ENCODE measurements at regions not wholly inside any gene's neighbourhood (a gene's known extent, or its start where the extent isn't known, plus 50 kb on each side); places are given as distances from the start of the nearest gene placed in this dataset.
A peak's percentile ranks its signal among the peaks of the same experiment; 100 is the strongest.

DNA sequence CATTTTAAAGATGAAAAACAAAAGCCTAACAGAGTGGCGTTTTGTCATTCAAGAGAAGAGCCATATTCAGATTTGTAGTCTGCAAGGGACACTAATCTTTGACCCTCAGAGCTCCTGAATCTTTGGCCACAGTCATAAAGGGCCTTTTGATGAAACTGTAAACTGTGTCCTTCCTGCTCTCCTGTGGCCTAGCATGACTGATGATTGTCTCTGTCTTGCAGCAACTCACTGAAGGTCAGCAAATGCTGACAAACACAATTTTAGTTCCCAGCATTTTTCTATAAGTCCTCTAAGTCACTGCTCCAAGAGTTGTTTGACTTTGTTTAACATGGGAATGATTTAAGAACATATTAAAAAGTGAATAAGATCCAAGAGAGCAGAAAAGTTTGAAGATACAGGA lies 55.3 kb upstream of the PRELP start:
- no peak overlapping the region for H3K4me3 Mint-ChIP-seq
- peak overlapping the region in 1 of 6 donors; percentile 4 for H3K27ac Mint-ChIP-seq
- H3K36me3 Mint-ChIP-seq = no peaks in the 10 kb centered on the region
- peaks cover 0 to 8% (median 0%) of the 10 kb centered on the region in 3 donors for H3K27me3 Mint-ChIP-seq (ENCODE audit: low read depth in 3 of 3)
- H3K9me3 Mint-ChIP-seq = peaks cover 0 to 2% (median 0%) of the 10 kb centered on the region in 6 donors
- no peak for DNase-seq
- H3K4me1 Mint-ChIP-seq = no peaks in the 10 kb centered on the region

DNA sequence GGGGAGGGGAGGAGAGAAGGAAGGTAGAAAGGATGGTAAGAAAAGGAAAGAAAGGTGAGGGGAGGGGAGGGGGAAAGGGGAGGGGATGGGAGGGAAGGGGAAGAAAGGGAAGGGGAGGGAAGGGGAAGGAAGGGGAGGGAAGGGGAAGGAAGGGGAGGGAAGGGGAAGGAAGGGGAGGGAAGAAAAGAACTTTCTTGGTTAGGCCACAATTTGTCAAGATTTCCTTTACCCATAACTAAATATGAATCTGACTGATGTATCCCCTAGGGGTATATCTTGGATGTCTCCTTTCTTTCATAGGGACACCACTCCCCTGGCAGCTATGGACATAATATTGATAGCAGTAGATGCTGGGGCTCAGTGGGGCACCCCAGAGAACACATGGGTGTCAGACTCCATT lies 54.4 kb upstream of the PRELP start:
- H3K27ac Mint-ChIP-seq = no peak overlapping the region

DNA sequence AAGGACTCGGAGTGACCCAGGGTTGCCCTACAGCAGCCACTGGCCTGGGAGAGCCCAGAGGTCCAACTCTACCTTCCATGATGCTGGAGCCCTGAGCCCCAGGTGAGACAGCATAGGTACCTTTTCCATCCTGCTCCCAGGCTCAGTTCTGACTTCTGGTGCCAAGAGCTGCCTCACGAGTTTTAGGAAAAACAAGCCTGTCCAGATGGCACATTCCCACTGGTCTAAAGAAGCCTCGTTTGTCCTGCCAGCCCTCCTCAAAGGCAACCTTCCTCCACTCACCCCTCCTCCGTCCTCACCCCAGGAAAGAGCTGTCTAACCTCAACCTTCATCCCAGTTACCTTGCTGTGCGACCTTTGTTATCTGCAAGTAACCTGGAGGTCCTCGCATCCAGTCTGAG lies 53.5 kb upstream of the PRELP start:
- H3K9me3 Mint-ChIP-seq = peaks cover 0 to 2% (median 0%) of the 10 kb centered on the region in 6 donors
- no peaks in the 10 kb centered on the region for H3K4me1 Mint-ChIP-seq
- H3K36me3 Mint-ChIP-seq = no peaks in the 10 kb centered on the region
- no peak overlapping the region for H3K27ac Mint-ChIP-seq
- no peak for DNase-seq
- peaks cover 0 to 8% (median 5%) of the 10 kb centered on the region in 3 donors for H3K27me3 Mint-ChIP-seq (ENCODE audit: low read depth in 3 of 3)
- no peak overlapping the region for H3K4me3 Mint-ChIP-seq

More for the DNA sequence above, 54.4 kb upstream of the PRELP start:
- Mint-ChIP-seq H3K36me3 (no peaks in the 10 kb centered on the region), H3K9me3 (peaks cover 0 to 2% (median 0%) of the 10 kb centered on the region in 6 donors), H3K27me3 (ENCODE audit: low read depth in 3 of 3) (peaks cover 0 to 8% (median 4%) of the 10 kb centered on the region in 3 donors), H3K4me3 (no peak overlapping the region), H3K4me1 (no peaks in the 10 kb centered on the region)
- no peak for DNase-seq

DNA sequence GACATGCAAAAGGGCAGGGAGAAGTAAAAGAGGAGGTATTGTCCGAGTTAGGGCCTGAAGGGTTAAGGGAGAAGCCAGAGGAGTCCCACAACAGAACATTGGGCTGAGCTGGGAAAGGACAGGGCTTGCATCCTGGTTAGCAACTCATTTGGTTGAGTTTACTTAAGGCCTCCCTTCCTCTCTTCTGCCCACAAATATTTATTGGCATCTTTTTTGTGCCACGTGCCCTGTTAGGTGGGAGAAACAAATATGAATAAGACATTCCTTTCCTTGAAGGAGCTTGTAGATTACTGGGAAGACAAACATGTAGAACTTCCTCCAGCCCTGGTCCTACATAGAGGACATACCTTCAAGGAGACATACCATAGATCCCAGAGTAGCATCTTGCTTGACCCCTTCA lies 53.0 kb upstream of the PRELP start:
- H3K36me3 Mint-ChIP-seq = no peaks in the 10 kb centered on the region
- no peaks in the 10 kb centered on the region for H3K4me1 Mint-ChIP-seq
- H3K27me3 Mint-ChIP-seq (ENCODE audit: low read depth in 3 of 3) = peaks cover 0 to 8% (median 6%) of the 10 kb centered on the region in 3 donors
- no peak overlapping the region for H3K27ac Mint-ChIP-seq
- no peak for DNase-seq
- H3K9me3 Mint-ChIP-seq = peaks cover 0 to 2% (median 0%) of the 10 kb centered on the region in 6 donors
- H3K4me3 Mint-ChIP-seq = no peak overlapping the region

DNA sequence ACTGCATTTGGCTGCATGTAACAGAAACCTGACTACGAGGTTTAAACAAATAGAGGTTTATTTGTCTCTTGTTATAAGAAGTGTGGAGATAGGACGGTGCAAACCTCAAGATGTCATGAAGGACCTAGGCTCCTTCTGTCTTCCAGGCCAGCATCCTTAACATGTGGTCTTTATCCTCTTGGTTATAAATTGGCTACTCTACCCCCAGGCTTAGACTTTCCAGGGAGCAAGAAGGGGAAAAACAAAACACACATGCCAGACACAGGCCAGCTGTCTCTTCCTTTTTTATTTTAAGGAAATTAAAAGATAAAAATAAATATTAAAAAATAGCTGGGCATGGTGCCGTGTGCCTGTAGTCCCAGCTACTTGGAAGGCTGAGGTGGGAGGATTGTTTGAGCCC lies 51.3 kb upstream of the PRELP start:
- H3K36me3 Mint-ChIP-seq = no peaks in the 10 kb centered on the region
- no peak overlapping the region for H3K27ac Mint-ChIP-seq
- no peak for DNase-seq
- H3K9me3 Mint-ChIP-seq = peaks cover 0 to 2% (median 0%) of the 10 kb centered on the region in 6 donors
- H3K4me3 Mint-ChIP-seq = no peak overlapping the region
- H3K27me3 Mint-ChIP-seq (ENCODE audit: low read depth in 3 of 3) = peaks cover 4 to 8% (median 7%) of the 10 kb centered on the region in 3 donors
- no peaks in the 10 kb centered on the region for H3K4me1 Mint-ChIP-seq

DNA sequence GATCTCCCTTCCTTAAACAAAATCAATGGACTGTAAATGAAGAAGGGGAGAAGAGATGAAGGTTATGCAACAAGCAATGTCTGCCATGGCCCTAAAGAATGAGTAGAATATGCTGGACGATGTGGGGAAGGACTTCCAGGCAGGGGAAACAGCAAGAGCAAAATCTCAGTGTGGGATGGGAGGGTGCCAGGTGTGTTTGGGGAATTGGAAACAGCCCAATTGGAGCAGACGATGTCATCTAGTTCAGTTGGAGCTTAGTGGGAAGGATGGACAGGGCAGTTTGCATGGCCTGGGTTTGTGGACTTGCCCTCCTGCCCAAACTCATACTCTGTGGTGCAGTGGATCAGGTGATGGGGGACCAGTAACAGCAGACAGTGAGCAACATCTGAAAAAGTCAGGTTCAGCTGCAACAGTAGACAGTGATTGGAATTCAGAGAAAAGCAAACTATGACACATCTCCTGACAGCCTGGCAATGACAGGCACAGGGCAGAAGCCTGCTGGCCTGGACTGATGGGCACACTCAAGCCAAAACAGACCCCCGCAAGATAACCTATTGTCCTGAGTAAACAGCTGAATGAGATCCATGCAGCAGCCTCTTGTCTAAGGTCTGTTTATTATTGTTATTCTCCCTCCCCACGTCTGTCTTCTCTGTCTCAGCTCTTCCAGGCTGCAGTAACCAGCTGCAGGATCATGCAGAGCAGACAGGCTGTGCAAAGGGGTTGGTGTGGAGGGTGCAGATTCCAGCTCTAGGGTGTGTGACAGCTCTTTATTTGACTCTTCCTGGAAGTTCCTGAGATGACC lies 50.5 kb upstream of the PRELP start:
- DNase-seq = no peak
- no peaks in the 10 kb centered on the region for H3K36me3 Mint-ChIP-seq
- no peak overlapping the region for H3K27ac Mint-ChIP-seq
- H3K4me1 Mint-ChIP-seq = no peaks in the 10 kb centered on the region
- H3K9me3 Mint-ChIP-seq = peaks cover 0 to 2% (median 0%) of the 10 kb centered on the region in 6 donors
- H3K4me3 Mint-ChIP-seq = no peak overlapping the region
- peaks cover 6 to 10% (median 9%) of the 10 kb centered on the region in 3 donors for H3K27me3 Mint-ChIP-seq (ENCODE audit: low read depth in 3 of 3)

- peaks cover 6 to 10% (median 9%) of the 10 kb centered on the region in 3 donors for H3K27me3 Mint-ChIP-seq (ENCODE audit: low read depth in 3 of 3)
- H3K27ac Mint-ChIP-seq = no peak overlapping the region
- peaks cover 0 to 2% (median 0%) of the 10 kb centered on the region in 6 donors for H3K9me3 Mint-ChIP-seq
- no peaks in the 10 kb centered on the region for H3K4me1 Mint-ChIP-seq
- H3K36me3 Mint-ChIP-seq = no peaks in the 10 kb centered on the region
- no peak for DNase-seq
- H3K4me3 Mint-ChIP-seq = no peak overlapping the region
Measured at GRCh38 chr1:203425663-203425975, 50.0 kb upstream of the PRELP start.
